BE2C (cell line): ENCODE measurements at regions not wholly inside any gene's neighbourhood (a gene's known extent, or its start where the extent isn't known, plus 50 kb on each side); places are given as distances from the start of the nearest gene placed in this dataset.

ENCODE experiments used
- DNase-seq: peaks from one replicate; pipeline ENCODE4 v3.0.0-alpha.2; 2020
- H3K27me3 ChIP-seq: fragments of 250-450 bp; sonication (Bioruptor Pico); 2 replicates; pipeline ENCODE4 v1.5.1; 2020; ENCODE audit warnings: mild to moderate bottlenecking
- H3K36me3 ChIP-seq: fragments of 250-450 bp; sonication (Bioruptor Pico); 2 replicates; pipeline ENCODE4 v1.5.1; 2020; ENCODE audit warnings: mild to moderate bottlenecking
- H3K4me1 ChIP-seq: fragments of 250-450 bp; sonication (Bioruptor Pico); 2 replicates; pipeline ENCODE4 v1.5.1; 2020
- H3K4me3 ChIP-seq: 2 replicates; pipeline ENCODE4 v1.5.1; 2011; ENCODE audit warnings: low read depth, low read length
- H3K9me3 ChIP-seq: fragments of 250-450 bp; sonication (Bioruptor Pico); 2 replicates; pipeline ENCODE4 v1.5.1; 2020
- TF ChIP-seq, protein P1 (sequence below): IDR thresholded peaks from 2 replicates; pipeline ENCODE4 v1.5.1; 2012; ENCODE audit warnings: mild to moderate bottlenecking, low read depth, low read length

DNA sequence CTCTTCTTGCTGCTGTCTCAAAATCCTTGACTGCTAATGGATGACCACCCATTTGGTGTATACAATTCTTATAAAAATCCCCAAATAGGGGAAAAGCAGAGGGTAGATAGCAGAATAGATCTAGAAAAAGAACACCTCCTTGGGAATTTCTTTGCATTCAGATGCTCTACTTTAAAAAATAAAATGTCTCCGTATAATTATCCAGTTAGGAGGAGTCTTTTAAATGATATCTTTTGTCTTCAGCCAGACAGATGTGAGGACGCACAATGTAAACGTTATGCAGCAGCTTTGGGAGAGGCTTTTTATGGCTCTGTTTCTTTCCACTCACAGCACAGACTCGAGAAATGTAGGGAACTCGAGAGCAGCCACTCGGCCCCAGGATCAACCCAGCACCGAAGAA, 300.2 kb downstream of the IRF8 start:
- Histone ChIP-seq H3K4me3 (no peak overlapping the region), H3K27me3 (peaks cover 93% of the 10 kb centered on the region)

DNA sequence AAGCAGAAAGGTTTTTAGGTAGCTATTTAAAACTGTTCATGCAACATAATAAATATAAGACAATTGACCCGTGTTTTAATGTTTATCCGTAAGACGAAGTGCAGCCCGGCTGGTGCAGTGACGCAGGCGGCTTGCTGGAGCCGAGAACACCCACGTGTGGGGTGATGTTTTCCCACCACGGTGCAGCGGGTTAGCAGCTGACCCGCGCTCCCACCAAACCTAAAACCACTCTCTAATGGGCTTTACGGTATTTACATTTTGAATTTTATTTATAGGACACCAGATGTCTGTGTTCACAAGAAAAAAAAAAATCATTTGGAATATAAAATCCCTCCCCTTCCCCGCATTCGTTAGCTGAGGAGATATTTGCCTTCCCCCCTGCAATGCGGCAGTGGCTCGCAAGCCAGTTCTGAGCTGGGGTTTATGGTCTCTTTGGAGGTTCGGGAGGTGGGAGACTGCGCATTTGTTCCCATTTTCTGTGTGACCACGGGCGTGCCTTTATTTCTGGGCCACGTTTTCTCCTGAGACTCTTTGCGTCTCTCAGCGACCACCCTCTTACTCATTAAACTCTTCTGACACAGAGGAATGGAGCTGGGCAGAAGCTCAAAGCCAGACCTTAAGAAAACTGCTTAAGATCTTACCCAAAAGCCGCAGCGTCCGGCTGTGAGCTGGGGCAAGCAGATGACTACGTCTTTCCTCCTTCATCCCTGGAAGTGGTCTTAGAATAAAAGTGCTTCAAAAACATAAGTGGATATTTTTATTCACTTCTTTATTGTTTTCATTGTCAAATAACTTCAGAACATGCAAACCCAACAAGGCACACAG, 301.1 kb downstream of the IRF8 start:
- TF ChIP-seq, protein P1, sequence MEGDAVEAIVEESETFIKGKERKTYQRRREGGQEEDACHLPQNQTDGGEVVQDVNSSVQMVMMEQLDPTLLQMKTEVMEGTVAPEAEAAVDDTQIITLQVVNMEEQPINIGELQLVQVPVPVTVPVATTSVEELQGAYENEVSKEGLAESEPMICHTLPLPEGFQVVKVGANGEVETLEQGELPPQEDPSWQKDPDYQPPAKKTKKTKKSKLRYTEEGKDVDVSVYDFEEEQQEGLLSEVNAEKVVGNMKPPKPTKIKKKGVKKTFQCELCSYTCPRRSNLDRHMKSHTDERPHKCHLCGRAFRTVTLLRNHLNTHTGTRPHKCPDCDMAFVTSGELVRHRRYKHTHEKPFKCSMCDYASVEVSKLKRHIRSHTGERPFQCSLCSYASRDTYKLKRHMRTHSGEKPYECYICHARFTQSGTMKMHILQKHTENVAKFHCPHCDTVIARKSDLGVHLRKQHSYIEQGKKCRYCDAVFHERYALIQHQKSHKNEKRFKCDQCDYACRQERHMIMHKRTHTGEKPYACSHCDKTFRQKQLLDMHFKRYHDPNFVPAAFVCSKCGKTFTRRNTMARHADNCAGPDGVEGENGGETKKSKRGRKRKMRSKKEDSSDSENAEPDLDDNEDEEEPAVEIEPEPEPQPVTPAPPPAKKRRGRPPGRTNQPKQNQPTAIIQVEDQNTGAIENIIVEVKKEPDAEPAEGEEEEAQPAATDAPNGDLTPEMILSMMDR = no peak
- Histone ChIP-seq H3K4me3 (no peak overlapping the region), H3K36me3 (no peaks in the 10 kb centered on the region), H3K4me1 (no peaks in the 10 kb centered on the region), H3K9me3 (no peaks in the 10 kb centered on the region), H3K27me3 (peaks cover 84% of the 10 kb centered on the region)
- no peak for DNase-seq

More for the DNA sequence above, 300.2 kb downstream of the IRF8 start:
- no peaks in the 10 kb centered on the region for H3K36me3 ChIP-seq
- no peaks in the 10 kb centered on the region for H3K4me1 ChIP-seq
- no peak for DNase-seq
- TF ChIP-seq, protein P1 = no peak
- no peaks in the 10 kb centered on the region for H3K9me3 ChIP-seq

DNA sequence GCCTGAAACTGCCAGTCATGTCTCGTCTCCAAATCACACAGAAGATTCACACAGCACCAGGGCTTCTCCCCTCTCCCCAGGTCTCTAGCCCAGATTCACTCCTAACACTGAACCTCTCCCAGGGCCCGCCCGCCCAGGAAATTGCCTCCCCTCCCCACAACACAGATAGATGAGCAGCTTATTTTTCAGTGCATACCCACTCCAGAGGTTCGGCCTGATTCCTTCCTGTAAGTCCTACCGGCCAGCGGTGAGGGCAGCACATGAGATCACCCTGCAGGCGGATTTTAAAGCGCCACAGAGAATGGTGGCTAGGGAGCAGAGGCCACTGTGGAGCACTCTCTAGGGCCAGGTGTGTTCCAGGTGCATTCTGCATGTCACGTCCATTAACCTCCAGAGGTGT, 301.8 kb downstream of the IRF8 start:
- peaks cover 78% of the 10 kb centered on the region for H3K27me3 ChIP-seq
- H3K36me3 ChIP-seq = no peaks in the 10 kb centered on the region
- TF ChIP-seq, protein P1 = no peak
- H3K4me3 ChIP-seq = no peak overlapping the region
- no peaks in the 10 kb centered on the region for H3K9me3 ChIP-seq
- no peak for DNase-seq
- H3K4me1 ChIP-seq = no peaks in the 10 kb centered on the region

DNA sequence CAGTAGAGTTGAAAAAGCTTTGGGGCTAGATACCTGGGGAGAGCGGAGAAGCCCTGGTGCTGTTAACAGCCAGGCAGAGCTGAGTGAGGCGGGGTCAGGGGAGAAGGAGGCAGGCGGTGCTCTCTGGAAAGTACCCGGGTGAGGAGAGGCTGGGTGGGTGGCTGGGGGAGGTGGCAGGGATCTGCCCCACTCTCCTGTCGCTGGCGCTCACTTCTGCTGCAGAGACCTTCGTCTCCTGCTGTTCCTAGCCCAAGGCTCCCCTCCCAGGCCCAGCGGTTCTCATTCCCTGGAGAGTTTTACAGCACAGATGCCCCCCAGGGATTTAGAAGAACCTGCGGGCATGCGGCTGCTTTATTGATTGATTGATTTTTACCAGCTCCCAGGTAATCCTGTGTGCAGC, 302.8 kb downstream of the IRF8 start:
- no peak overlapping the region for H3K4me3 ChIP-seq
- H3K4me1 ChIP-seq = no peaks in the 10 kb centered on the region
- DNase-seq = no peak
- H3K9me3 ChIP-seq = no peaks in the 10 kb centered on the region
- peaks cover 68% of the 10 kb centered on the region for H3K27me3 ChIP-seq
- no peaks in the 10 kb centered on the region for H3K36me3 ChIP-seq
- TF ChIP-seq, protein P1 = no peak

DNA sequence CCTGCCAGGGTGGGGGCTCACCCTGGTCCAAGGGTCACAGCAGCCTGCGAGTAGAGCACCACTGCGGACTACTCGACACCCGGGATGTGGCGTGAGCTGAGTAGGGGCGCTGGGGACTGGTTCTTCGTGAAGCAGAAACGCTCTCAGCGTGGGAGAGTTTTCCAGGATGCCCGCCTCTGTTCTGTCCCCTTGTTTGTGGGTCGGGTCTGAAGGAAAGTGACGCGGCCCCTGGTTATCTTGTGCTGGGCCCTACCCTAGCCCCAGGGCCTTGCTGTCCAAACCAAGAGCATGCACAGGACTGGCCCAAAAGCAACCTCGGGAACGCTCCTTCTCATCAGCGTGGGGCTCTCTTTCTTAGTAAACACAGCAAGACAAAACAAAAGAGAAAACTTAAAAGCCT, 303.3 kb downstream of the IRF8 start:
- TF ChIP-seq, protein P1 = no peak
- H3K36me3 ChIP-seq = no peaks in the 10 kb centered on the region
- H3K4me1 ChIP-seq = no peaks in the 10 kb centered on the region
- peaks cover 63% of the 10 kb centered on the region for H3K27me3 ChIP-seq
- H3K9me3 ChIP-seq = no peaks in the 10 kb centered on the region
- DNase-seq = no peak
- no peak overlapping the region for H3K4me3 ChIP-seq

DNA sequence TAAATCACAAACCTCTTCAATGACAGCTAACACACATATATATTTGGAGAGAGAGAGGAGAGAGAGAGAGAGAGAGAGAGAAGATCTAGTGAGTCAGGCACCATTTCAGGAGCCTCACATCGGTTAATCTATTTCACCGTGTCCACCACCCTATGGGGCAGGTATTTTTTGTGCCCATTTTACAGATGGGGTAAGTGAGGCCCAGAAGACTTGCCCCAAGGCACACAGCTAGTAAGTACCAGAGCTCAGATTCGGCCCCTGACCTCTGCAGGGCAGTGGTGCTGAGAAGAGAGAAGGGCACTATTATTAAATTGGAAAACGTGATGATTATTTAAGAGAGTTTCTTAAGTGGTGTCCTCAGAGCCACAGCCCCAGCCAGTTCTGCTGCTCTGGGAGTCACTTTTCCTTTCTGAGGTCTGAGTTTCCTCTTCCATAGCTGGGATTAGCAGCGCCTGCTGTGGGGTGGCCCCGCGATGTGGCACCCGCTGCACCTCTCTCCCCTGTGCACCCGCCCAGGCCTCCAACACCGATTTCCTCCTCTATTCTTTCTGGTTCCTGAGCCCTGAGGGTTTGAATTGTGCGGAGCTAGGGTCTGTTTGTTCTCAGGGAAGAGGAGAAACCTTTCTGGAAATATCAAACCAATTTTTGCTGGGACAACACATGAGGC, 303.9 kb downstream of the IRF8 start:
- TF ChIP-seq, protein P1 = no peak
- DNase-seq = no peak
- Histone ChIP-seq H3K4me1 (no peaks in the 10 kb centered on the region), H3K27me3 (peaks cover 56% of the 10 kb centered on the region), H3K36me3 (no peaks in the 10 kb centered on the region), H3K9me3 (no peaks in the 10 kb centered on the region), H3K4me3 (no peak overlapping the region)
